GM19238 (cell line): ENCODE measurements at regions not wholly inside any gene's neighbourhood (a gene's known extent, or its start where the extent isn't known, plus 50 kb on each side); places are given as distances from the start of the nearest gene placed in this dataset.

Source experiments
- DNase-seq: peaks from one replicate; pipeline ENCODE4 v3.0.0; 2011; ENCODE audit warnings: low spot score; ENCODE audit not compliant: insufficient read length

DNA sequence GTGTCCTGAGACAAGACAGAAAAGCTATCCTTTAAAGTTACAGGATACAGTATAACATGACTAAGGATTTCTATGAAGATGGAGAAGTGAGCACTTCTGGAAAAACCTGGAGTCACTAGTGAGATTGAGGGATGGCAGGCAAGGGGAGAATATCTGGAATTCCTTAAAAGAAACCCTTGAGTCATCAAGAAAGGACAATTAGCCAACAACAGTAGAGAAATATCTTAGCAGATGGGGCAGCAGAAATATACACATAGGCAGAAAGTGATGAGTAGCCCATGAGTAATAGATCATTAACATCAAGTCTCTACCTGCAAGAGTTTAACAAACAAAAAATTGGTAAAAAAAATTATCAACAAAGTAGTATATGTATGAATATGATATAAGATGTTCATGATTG lies 858.8 kb upstream of the FRG1 start:
- DNase-seq, result no peak

GRCh38 chr4:189083769-189084168 lies 856.9 kb upstream of the FRG1 start:
- DNase-seq, result no peak

DNA sequence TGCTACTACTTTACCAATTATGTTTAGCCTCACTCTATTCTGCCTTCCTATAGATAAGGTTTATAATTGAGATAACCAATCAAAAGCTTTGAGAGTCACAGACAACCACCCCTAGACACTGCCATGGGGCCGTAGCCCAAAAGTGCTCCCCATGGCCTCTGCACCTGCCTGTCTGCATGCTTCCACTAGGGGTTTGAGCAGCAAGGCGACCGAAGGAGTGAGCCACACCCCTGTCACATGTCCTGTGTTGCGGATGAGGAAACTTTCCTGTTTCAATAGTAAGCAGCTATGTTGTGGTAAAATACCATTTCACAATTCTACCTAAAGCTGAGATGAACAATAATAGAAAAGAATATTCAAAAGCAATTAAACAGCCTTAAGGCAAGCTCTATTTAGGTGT lies 856.0 kb upstream of the FRG1 start:
- no peak for DNase-seq

- DNase-seq, result no peak
These were observed 852.7 kb upstream of the FRG1 start for GRCh38 chr4:189087971-189088370.

GRCh38 chr4:189088780-189089179 lies 851.9 kb upstream of the FRG1 start:
- no peak for DNase-seq

DNA sequence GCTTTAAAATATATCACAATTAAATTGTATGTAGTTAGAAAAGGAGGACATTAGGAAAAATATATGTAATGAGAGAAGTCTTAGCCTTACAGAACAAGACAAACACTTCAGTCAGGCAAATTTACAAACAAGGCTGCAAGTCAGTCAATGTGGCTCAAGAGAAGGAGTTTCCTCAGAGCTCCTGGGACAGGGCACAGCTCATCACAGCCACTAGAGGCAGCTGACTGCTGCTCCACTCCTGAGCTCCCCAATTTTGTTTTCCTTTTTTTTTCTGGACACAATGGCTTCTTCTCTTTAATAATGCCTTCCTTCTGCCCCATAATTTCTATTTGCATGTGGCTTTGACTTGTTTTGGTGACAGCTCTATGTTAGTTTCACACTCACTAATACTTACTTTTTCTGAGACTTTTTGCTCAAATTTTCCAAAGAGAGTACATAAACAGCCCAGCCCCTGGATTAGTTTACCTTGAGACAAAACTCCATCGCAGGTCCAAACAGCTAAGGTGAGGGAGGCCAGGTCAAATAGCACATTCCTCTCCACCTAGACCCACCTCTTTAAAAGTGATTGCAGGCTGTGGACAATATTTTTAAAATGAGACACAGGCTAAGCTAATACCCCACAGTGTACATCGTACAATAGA lies 850.4 kb upstream of the FRG1 start:
- DNase-seq, result no peak

DNA sequence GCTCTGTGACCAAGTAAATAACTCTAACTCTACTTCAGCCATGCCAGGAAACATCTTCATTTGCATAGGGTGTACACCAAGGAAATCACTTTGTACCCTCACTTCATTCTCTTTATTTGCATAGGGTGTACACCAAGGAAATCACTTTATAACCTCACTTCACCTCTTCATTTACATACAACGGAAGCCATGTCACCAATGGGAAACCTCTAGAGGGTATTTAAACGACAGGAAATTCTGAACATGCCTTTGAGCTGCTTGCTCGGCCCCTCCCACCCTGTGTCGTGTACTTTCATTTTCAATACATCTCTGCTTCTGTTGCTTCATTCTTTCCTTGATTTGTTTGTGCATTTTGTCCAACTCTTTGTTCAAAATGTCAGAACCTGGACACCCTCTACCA lies 848.1 kb upstream of the FRG1 start:
- no peak for DNase-seq

- no peak for DNase-seq
These were observed 844.6 kb upstream of the FRG1 start for GRCh38 chr4:189096108-189096507.

- DNase-seq, result no peak
These were observed 844.0 kb upstream of the FRG1 start for GRCh38 chr4:189096717-189097116.

DNA sequence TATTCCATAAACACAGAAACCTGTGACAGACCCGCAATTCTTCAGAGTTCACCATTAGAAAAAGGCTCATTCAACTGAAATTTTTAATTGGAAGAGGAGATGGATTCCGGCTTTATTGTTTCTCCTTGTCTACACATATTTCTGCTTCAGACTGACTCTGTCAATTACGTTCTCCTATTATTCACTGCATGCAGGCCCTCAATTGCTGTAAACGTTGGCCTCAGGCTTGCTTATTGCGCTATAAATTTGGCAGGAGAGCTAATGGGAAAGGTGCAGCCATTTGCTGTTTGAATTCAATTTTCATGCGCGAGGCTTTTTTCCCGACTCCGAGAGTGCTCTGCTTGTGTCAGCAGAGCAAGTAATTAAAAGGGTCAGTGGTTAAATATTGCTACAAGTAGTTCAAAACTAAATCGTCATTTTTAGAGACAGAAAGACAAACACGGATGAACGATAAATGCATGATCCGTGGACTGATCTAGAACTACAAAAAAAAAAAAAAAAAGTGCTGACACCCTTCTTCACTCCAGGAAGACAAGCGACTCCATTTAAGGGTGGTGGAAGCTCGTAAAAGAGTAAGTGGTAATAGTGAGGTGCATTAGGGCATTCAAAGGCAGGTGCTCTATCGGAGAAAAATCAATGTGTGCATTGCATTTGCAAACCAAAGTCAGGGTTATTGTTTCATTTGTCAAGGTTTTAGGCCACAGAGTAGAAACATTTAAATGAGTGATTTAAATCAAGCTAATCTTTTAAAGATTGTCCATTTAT lies 841.6 kb upstream of the FRG1 start:
- DNase-seq, result no peak

DNA sequence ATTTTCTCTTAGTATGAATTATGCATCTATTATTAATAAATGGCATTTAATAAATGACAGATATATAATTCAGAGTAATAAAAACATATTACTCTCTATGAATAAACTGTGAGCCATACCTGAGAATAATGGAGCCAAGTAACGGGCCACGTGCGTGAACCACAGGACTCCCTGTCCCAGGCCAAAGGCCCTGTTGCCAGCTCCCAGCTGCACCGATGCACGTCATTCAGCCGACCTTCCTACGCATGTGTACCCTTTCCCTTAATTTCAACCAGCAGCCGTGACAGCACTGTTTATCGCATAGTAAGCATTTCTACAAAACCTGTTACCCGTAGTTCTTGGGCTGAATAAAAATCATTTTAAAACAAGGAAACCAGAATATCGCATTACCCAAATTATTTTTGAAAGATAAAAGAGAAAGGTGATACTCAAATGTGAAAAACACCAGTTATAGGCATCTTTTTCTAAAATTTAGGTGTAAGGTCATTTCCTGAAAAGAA lies 827.2 kb upstream of the FRG1 start:
- DNase-seq, result no peak

DNA sequence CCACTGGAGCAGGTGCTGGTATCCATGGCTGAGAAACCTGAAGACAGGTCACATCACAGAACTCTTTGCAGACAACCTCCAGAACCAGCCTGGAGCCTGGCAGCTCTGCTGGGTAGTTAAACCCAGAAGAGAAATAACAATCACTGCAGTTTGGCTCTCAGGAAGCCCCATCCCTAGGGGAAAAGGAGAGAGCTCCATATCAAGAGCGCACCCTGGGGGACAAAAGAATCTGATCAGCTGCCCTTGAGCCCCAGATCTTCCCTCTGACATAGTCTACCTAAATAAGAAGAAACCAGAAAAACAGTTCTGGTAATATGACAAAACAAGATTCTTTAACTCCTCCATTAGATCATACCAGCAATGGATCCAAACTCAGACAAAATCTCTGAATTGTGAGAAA lies 823.2 kb upstream of the FRG1 start:
- DNase-seq, result no peak

DNA sequence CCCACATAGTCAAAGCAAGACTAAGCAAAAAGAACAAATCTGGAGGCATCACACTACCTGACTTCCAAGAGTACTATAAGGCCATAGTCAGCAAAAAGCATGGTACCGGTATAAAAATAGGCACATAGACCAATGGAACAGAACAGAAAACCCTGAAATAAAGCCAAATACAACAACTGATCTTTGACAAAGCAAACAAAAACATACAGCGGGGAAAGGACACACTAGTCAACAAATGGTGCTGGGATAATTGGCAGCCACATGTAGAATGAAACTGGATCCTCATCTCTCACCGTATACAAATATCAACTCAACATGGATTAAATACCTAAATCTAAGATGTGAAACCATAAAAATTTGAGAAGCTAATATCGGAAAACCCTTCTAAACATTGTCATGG lies 819.3 kb upstream of the FRG1 start:
- DNase-seq, result no peak

DNA sequence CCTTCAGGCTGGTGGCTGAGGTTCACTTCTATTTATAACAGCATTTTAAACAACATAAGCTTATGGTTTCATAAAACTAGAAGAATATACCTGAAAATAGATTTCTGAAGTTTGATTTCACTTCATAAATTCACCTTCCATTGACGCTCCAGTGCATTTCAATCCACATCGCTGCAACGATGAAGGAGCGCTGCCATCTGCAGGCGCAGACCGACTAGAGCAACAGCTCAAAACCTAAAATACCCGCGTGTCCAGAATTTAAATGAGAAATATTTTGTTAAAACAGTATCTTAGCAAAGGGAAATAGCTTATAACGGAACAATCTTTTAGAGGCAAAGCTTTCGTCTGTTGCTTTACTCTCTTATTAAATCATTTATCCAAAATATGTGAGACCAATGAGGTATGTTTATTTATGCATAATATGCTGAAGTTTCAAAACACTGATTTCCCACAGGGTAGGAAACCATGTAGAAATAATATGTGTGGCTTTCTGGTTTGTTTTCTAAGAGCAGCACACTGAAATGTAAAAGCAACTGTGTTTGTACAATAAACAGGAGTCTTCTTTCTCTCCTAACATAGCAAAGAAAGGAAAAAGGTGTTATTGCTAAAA lies 816.4 kb upstream of the FRG1 start:
- DNase-seq, result no peak

- DNase-seq, result no peak
These were observed 815.9 kb upstream of the FRG1 start for GRCh38 chr4:189124791-189125190.

DNA sequence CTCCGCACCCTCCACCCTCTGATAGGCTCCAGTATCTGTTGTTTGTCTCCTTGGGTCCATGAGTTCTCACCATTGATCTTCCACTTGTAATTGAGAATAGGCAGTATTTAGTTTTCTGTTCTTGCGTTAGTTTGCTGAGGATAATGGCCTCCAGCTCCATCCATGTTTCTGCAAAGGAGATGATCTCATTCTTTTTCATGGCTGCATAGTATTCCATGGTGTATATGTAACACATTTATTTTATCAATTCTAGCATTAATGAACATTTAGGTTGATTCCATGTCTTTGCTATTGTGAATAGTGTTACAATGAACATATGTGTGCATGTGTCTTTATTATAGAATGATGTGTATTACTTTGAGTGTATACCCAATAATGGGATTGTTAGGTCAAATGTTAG lies 814.6 kb upstream of the FRG1 start:
- DNase-seq, result no peak

DNA sequence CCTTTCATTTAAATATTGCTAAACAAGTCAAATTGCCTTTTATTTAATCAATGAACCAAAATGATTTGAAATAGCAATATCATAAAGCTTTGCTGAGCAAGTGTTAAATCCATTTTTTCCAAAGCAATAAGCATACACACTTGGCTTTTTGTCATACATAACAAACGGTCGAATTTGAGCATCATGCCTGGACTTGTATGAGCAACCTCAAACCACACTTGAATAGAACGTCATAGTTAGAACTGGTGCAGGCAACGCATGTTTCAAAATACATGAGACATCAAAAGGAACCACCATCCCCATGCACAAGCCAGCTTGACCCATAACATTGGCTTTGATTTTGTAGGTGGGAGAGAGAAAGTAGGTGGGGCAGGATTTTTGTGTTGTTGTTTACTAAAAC lies 812.3 kb upstream of the FRG1 start:
- DNase-seq, result no peak

DNA sequence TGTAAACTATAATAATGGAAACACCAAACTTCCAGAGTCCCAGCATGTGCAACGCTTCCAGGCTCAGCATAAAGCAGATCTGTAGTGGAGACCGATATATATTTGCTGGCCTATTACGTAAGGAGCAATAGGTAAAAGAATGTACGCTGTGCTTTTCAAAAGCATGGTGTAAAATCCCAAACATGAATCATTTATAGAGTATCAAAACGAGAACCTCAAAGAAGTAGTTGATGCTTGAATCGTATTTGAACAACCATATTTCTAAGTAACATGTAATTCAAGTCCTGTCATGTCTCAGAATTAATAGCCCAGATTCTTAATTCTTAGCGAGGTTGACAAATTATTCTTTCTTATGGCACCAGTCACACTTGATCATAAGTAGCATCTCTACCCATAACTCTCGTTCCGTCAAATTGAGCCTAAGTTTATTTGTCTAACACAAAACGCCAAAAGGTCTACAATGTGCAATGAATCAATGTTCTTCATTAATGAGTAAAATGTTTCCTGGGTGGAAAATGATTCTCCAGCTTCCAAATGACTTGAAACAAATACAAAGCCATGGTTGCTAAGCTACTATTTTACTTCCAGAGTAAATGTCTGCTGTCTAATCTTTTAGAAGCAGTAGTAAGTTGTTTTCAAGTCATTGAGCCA lies 811.5 kb upstream of the FRG1 start:
- DNase-seq, result no peak

GRCh38 chr4:189131118-189131517 lies 809.6 kb upstream of the FRG1 start:
- DNase-seq, result no peak

DNA sequence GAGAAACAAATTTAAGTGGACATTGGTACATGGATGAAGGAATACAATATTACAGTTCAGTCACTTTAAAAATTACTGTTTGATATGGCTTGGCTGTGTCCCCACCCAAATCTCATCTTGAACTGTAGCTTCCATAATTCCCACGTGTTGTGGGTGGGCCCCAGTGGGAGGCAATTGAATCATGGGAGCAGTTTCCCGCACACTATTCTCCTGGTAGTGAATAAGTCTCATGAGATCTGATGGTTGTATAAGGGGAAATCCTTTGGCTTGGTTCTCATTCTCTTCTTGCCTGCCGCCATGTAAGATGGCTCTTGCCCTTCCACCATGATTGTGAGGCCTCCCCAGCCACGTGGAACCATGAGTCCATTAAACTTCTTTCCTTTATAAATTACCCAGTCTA lies 804.2 kb upstream of the FRG1 start:
- DNase-seq, result no peak

DNA sequence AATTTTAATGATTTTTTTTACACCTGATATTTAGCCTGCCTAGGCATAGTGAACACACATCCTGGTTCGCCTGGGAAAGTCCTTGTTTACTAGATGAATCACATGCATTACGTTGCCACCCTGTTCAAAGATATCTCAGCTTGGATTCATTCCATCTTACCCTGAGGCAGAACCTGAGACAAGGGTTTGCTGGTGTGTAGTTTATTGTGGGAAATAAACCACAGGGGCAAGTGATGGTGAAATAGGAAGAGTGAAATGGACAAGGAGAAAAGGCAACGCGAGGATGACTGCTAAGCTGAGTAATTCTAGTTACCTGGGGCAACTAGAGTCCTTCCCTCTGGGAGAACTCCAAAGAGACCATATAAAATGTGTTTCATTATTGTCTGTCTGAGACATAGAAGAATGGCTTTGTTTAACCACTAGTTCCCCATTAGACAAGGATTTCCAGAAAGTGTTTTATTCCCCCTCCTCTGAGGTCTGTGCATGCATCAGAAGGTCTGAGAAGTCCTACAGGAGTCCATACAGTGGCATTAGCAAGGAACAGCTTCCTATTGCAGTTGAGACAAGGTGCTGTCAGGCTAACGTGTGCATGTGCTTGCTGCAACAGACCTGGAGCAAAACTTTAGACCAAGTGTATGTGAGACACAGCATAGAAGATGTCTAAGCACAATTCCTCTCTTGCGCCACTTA lies 797.3 kb upstream of the FRG1 start:
- DNase-seq, result no peak
